ENCODE measurements at regions not wholly inside any gene's neighbourhood (a gene's known extent, or its start where the extent isn't known, plus 50 kb on each side); places are given as distances from the start of the nearest gene placed in this dataset.

DNA sequence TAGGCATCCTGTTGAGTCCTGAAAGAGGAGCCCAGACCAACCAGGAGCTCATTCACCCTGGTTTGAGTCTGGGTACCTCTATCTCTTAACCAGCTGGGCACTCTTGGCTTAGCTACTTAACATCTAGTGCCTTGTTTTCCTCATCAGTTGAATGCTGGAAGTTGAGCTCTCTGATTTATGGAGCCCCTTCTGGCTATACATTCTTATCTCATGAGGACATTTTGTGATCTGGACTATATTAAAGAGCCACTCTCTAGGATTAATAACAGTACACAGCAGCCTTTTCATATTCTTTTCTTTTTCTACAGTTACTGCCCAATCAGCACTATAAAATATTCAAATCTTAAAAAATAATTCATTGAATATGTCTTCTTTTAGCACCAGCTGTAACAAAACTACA, 296.9 kb upstream of the RUNX1 start:
- ATAC-seq (no peak), DNase-seq (ENCODE audit: low spot score) (no peak)
- intact Hi-C loops (cut with DNase I) = loop anchor here (10.0 kb wide), 1 partner anchor 1431 kb away; the partner anchor contains the start of gene ATP5PO

DNA sequence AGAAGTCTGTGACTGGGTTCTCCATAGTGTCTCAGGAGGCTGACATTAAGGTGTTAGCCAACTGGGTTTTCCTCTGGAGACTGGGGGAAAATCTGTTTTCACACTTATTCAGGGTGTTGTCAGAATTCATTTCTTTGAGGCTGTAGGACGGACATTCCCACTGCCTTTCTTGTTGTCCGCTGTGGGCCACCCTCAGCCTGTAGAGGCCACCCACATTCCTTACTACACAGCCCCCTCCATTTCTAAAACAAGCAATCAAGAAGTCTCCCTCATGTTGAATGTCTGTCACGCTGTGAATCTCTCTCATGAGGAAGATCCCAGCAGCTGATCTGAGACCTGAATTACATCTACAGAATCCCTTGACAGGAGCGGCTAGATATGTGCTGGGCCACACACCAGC, 295.5 kb upstream of the RUNX1 start:
- intact Hi-C loops (cut with DNase I) = loop anchor here (10.0 kb wide), 1 partner anchor 1430 kb away; the partner anchor contains the start of gene ATP5PO
- ATAC-seq (no peak), DNase-seq (ENCODE audit: low spot score) (no peak)

DNA sequence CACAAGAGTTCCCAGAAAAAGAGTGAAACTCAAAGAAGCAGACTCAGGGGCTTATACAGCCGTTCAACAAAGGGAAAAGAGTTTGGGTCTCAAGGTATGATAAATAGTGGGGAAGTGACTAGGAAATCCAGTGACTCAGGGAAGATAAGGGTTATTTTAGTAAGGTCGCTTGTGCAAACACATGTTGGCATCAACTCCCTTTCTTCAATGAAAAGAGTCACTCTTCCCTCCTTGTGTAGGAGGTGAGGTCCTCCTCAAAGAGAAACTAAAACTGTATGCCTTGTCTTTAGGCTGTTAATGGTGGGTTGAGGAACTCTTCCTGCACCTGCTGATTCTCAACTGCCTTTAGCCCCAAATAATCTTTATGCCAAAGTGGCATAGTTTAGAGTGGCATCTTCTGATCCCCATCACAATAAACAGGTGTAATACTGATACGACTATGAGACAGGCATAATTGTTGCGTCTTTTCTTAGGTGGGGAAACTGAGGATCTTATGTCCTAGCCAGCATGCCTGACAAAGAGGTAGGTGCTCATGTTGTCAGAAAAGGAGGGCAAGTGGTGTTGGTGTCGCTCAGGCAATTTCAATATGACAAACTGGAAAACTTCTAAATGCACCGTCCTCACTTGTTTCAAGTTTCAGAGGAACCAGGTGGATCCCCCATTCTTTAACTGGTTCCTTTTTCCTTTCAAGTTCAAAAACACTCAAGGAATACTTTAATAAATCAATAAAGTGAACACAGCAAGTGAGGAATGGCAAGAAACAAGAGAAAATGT, 294.1 kb upstream of the RUNX1 start:
- intact Hi-C loops (cut with DNase I) = loop anchor here (10.0 kb wide), 1 partner anchor 1428 kb away; the partner anchor contains the start of gene ATP5PO
- DNase-seq (ENCODE audit: low spot score) = no peak
- no peak for ATAC-seq

DNA sequence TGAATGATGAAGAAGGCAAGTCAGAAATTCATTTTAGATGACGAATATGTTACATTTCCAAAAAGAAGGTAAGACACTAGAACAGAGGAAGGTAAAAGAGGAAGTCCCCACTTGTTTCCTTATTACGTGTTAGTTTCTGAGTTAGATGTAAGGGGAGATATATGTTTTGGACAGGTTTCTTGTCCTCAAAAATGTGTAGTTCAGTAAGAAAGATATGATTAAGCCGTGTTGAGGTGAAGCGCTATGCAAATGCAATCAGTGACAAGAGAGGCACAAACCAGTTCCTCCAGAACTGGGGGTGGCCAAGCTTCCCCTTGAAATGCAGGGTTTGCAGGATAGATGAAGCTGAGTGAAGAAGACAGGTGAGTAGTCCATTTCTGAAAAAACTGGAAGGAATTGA, 293.3 kb upstream of the RUNX1 start:
- DNase-seq (ENCODE audit: low spot score) (no peak), ATAC-seq (no peak)
- intact Hi-C loops (cut with DNase I) = loop anchor here (10.0 kb wide), 1 partner anchor 1428 kb away; the partner anchor contains the start of gene ATP5PO

DNA sequence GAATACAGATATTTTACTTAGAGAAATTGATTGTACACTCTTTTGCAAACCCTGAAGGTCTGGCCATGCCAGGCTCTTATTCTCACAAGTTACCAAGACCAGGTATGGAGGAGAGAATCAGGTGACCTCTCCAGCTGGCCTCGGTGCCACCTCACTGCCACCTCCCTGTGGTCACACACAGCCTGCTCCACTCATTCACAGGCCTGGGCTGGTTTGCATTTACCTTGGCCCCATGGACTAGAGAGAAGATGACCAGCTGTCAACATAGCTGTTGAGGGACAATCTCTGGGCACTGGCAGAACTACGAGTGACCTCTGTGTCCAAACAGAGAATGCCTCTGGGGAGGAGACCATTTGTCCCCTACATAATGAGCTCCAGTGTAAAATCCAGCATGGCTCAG, 291.2 kb upstream of the RUNX1 start:
- DNase-seq (ENCODE audit: low spot score) = no peak
- ATAC-seq = no peak
- intact Hi-C loops (cut with DNase I) = loop anchor here (10.0 kb wide), 1 partner anchor 1425 kb away; the partner anchor contains the start of gene ATP5PO

DNA sequence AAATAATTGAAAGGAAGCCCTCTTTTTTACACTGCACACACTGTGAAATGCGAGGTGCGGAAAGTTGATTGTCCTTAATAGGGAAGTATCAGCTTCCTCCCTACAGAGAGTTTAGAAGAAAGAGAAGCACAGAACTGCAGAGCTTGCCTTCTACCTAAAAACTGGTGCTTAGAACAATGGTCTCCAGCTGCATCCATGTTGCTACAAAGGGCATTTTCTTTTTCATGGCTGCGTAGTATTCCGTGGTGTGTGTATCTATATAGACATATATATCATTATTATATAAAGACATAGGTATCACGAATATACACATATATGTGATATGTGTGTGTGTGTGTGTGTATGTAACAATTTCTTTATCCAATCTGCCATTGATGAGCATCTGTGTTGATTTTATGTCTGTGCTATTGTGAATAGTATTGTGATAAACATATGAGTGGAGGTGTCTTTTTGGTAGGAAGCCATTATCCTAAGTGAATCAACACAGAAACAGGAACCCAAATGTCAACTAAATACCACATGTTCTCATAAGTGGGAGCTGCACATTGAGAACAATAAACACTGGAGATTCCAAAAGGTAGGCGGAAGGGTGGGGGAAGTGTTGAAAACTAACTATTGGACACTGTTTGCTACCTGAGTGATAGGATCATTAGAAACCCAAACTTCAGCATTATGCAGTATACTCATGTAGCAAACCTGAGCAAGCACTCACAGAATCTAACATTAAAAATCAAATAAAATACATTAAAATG, 290.0 kb upstream of the RUNX1 start:
- no peak for ATAC-seq
- no peak for DNase-seq (ENCODE audit: low spot score)
- intact Hi-C loops (cut with DNase I) = no loop called here

DNA sequence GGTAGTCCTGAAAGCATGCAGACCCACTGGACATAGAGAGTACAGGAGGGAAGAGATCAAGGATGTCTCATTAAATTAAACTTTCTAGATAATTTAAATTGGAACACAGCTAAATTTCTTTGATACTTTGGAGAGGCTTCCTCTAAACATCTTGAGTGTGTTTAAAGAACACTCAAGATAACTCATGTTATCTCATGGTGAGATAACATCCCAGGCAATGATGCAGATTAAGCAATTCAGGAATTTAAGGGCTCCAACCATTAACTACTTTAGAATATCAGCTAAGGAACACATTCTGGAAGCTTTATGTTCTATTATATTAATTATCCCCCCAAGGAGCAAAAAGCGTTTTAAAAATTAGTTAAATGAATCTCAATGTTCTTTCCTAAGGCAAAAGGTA, 289.2 kb upstream of the RUNX1 start:
- ATAC-seq (no peak), DNase-seq (ENCODE audit: low spot score) (no peak)
- intact Hi-C loops (cut with DNase I) = no loop called here

DNA sequence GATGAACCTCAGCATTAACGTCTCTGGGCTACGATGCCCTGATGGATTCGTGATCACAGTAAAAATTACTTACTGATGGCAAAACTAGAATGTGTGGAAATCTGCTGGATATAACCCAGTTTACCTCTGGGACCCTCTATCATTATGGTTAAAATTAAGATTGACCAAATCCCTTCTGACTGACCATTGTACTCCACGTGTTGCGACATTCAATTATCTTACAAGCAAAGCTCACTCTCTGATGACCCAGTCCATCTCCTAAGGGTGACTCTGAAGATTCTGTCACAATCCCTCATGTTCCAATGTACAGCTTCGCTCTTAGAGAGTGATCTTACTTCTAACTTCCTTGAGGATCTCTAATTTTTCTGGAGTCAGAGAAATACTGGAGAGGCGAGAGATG, 288.5 kb upstream of the RUNX1 start:
- intact Hi-C loops (cut with DNase I) = no loop called here
- DNase-seq (ENCODE audit: low spot score) = no peak
- no peak for ATAC-seq

DNA sequence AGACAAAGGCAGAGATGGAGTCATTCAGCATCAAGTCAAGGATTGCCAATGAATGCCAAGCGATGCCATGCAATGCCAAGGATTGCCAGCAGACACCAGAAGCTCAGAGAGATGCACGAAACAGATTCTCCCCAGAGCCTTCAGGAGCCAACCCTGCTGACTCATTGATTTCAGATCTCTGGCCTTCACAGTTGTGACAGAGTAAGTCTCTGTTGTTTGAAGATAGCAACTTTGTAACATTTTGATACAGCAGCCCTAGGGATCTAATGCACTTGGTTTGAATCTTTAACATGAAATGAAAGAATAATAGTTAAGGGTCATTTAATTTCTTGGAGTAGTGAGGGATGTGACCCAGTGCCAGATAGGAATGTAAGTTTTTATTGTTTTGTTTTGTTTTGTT, 287.4 kb upstream of the RUNX1 start:
- ATAC-seq (no peak), DNase-seq (ENCODE audit: low spot score) (no peak)
- intact Hi-C loops (cut with DNase I) = no loop called here

DNA sequence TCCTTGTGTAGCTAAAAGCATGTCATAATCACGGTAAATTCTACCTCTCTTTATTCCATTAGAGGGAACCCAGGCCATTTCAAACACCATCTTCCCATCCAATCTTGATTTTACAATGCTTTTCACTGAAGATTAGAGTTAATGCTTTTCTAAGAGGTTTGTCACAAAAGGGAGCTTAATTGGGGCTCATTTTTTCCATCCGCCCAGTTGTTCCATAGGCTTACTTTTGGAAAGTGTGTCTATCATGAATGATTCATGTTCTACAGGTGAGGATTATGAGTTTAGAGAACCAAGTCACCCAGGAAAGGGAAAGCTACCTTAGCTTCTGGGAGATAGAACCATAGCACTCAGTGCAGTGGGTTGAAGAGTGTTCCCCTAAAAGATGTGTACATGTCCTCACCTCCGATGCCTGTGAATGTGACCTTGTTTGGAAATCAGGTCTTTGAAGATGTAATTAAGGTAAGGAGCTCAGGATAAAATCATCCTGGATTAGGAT, 286.9 kb upstream of the RUNX1 start:
- ATAC-seq (no peak), DNase-seq (ENCODE audit: low spot score) (no peak)
- intact Hi-C loops (cut with DNase I) = no loop called here

DNA sequence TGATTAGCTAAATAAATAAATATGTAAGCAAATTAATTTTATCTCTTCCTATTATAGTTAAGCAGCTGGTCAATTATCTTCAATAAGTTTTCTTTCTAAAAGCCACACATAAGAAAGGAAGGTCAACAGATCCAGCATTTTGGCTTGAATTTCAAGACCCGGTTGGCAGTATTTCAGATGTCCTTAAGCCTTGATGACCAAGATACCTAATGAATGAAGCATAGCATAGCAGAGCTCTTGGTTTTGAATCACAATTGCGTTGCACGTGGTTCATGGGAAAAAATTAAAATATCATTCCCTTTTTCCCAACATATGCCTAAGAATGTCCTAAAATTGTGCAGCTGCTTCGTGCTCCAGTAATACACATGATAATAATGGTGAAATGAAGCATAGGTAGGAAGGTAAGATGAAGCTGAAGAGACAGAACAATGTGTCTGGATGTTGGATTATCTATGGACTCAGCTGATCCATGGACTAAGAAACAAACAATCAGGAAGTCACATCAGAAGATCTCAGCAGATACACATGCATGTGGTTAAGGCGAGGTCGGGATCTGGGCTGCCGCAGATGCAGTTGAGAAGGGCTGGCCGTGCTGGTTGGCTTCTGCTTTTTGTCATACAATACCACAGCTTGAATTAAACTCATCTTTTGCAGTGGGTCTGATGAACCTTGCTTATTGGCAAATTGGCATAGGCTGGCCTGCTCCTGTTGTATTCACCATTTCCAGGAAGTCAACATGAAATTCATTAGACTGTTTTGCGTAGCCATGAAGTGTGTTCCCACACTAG, 284.9 kb upstream of the RUNX1 start:
- intact Hi-C loops (cut with DNase I) = no loop called here
- DNase-seq (ENCODE audit: low spot score) = no peak
- no peak for ATAC-seq

DNA sequence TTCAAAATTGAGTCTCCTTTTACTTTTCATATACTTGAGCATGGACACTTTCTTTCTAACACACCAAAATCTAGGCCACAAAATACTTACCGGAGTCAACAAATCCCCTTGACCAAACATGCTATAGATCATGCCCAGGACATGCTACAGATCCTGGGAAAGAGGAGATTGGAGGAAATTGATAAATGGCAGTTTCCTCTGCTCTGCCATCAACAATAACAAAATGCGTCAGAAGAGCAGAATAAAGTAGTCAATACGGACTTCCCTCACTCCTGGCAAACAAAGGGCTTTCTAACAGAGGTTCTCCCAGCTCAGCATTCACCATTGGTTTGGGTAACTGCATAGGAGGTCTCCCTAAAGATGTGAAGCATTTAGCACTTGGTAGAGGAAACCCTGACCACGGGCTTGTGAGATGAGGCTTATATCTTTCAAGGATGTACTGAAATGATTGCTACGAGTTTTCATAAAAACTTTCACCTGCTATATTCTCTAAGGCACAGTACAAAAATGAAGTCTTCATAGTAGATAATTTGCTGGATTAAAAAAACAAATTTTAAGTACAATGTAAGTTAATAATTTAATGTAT, 283.8 kb upstream of the RUNX1 start:
- DNase-seq (ENCODE audit: low spot score) = no peak
- intact Hi-C loops (cut with DNase I) = no loop called here
- no peak for ATAC-seq

DNA sequence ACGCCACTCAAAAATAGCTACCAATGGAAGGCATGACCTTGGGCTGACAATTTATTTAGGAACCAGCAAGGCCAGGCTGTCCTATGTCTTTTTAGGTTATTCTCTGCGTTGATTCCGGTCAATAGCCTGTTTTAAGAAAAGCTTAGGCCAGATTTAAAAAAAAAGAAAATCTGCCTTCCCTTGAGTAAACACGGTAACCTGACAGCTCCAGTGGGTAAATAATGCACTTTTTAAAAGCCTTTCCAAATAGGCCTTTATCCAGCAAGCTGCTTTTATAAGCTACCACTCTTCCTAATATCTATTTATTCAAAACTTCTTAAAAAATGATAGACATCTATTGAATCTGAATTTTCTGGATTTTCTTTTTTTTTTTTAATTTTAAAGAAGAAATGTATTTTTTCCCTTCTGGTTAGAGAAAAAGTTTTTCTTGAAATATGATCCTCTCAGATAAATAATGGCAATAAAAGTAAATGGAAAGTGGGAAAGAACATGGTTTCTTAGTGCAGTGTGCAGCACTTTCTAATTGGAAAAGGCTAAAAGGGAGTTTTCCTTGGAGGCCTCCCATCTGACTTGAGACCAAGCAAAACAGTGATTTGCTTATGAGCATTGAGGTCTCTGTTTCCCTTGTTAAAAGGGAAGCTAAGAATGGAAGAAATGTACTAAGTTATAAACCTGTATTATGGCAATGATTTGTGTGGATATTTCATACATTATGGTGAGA, 281.0 kb upstream of the RUNX1 start:
- no peak for DNase-seq (ENCODE audit: low spot score)
- intact Hi-C loops (cut with DNase I) = no loop called here
- peak; percentile 92 for ATAC-seq

DNA sequence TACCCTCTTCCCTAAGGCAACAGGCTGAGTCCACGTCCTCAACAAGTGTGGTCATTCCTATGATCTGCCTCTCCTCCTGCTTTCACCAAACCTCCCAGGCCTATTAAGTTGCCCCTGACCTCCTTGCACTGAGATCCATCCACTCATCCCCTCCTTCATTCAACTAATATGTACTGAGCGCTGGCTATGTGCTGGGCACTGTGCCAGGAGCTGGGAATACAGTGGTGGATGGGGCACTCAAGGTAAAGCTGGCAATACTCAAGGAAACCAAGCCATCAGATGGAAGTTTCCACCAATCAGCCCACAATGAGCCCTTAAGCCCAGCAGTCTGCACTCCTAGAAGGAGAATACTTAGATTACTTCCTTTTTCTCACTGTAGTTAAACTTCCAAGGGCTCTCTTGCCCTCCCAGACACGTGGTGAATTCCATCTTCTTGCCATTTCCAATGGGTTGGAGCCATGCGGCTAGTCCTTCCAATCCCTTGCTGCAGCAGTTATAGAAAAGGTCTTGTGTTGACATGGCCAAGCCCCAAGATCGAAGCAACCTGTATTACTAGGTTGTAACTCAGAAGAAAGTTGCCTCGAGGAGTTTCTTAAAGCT, 279.9 kb upstream of the RUNX1 start:
- intact Hi-C loops (cut with DNase I) = no loop called here
- no peak for DNase-seq (ENCODE audit: low spot score)
- ATAC-seq = no peak

DNA sequence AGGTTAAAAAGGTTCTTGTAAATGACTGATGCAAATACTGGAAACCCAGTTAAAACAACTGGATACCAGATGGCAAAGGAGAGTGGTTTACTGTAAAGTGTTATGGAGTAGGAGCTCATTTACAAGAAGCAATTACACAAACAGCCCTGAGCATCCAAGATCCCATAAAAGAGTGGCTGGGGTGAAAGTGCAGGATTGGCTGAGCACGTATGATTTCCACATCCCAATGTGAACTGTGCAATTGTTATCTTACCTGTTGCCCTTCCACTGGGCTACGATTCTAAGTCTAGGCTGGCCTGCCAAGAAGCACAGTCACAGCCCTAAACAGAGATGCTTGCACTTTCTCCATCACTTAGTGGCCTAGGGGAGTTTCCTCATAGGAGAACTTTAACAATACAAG, 277.6 kb upstream of the RUNX1 start:
- intact Hi-C loops (cut with DNase I) = no loop called here
- no peak for DNase-seq (ENCODE audit: low spot score)
- ATAC-seq = no peak

DNA sequence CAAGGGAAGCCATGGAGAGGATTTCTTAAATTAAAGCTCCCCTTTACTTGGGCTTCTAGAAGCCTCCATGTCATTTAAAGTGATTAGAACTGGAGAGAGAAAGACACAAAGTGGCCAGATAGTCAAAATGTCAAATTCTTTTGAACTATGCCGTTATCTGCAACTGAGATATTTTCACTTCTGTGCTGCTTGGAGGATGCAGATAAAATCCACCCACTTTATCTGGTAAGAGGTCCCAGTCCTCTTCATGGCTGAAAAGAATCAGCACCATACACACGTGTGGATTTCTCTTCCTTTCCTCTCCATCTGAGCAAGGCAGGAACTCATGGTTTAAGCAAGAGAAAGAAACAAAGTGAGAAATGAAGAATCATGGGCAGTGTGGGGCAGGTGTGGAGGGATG, 276.9 kb upstream of the RUNX1 start:
- intact Hi-C loops (cut with DNase I) = no loop called here
- ATAC-seq (no peak), DNase-seq (ENCODE audit: low spot score) (no peak)

DNA sequence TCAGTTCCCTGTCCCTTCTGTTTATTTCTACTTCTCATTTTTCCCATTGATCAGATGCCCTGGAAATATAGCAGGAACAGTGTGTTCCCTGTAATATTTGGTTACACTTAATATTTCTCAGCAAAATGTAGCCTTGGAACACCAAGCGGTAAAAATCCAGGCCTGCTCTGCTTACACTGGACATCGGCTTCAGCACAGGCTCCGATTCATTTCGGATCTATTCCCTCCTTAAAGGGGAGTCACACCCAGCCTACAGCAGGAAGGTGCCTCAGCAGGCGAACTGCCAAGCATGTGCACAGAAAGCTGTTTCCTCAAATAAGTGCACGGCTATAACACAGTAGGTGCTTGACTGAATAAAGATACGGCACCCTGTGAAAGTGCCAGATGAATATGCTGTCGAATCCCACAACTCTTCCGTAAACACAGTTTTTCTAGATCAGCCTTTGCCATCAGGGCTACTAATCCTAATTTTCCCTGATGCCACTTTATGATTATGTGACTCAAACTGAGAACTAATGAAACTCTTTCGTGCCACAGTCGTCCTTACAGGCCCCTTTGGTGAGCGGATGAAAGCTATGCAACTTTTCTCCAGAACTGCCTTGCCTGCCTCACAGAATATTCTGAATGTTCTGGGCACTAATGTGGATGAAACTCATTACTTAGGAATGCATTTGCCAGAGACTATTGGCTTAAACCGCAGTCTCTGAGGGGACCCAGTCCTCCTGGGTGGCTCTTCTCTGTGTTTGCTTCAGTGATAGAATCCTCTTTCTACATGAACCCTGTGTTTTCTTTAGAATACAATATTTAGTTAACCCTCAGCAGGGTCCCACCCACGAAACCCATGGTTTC, 275.5 kb upstream of the RUNX1 start:
- no peak for DNase-seq (ENCODE audit: low spot score)
- intact Hi-C loops (cut with DNase I) = no loop called here

More for the DNA sequence above, 275.5 kb upstream of the RUNX1 start:
- ATAC-seq = peak; percentile 86
